ENCODE measurements at regions not wholly inside any gene's neighbourhood (a gene's known extent, or its start where the extent isn't known, plus 50 kb on each side); places are given as distances from the start of the nearest gene placed in this dataset.

DNA sequence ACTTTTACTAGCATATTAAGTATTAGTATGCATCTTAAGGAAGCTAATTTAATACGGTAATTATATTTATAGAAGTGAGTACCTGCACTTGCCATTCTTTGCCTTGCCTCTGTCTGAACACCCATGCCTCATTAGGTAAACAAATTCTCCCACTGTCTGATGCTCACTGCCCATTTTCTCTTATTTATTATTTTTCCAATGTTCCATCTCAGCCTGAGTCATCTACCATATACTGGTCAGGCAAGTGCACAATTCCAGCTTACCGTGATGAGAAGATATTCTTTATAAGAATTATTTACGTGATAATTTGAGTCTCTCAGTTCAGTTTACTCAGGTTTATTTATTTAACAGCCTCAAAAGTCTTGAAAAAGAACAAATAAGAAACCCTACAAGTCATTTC, 619.2 kb upstream of the EYS start:
- Histone ChIP-seq H3K36me3 (no peaks in the 10 kb centered on the region), H3K9me3 (no peaks in the 10 kb centered on the region), H3K27ac (no peak overlapping the region), H3K4me1 (no peaks in the 10 kb centered on the region), H3K27me3 (no peaks in the 10 kb centered on the region), H3K4me3 (no peak overlapping the region)
- intact Hi-C loops (cut with DNase I) = no loop called here
- no peak for DNase-seq (ENCODE audit: low spot score in 2 of 2)
- TF ChIP-seq, protein P1, sequence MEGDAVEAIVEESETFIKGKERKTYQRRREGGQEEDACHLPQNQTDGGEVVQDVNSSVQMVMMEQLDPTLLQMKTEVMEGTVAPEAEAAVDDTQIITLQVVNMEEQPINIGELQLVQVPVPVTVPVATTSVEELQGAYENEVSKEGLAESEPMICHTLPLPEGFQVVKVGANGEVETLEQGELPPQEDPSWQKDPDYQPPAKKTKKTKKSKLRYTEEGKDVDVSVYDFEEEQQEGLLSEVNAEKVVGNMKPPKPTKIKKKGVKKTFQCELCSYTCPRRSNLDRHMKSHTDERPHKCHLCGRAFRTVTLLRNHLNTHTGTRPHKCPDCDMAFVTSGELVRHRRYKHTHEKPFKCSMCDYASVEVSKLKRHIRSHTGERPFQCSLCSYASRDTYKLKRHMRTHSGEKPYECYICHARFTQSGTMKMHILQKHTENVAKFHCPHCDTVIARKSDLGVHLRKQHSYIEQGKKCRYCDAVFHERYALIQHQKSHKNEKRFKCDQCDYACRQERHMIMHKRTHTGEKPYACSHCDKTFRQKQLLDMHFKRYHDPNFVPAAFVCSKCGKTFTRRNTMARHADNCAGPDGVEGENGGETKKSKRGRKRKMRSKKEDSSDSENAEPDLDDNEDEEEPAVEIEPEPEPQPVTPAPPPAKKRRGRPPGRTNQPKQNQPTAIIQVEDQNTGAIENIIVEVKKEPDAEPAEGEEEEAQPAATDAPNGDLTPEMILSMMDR (IDR thresholded peaks at IDR 0.05) = no peak

DNA sequence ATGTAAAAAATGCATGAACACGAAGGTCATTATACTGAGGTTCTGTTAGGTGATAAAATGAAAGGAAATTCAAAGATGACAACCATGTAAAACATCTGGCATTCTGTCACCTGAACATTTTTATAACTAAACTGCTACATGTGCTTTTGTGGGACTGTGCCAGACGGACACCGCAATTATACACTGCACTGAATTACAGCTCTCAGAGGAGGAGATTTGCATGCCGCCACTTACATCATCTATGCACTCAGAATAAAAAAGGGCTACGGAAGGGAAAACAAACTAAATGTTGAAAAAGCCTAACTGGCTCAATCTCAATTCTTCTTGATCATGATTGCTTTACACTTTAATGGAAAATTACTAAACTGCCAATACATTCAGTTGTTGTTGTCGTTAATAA, 614.0 kb upstream of the EYS start:
- intact Hi-C loops (cut with DNase I) = no loop called here
- Histone ChIP-seq H3K27ac (no peak overlapping the region), H3K27me3 (no peaks in the 10 kb centered on the region), H3K9me3 (no peaks in the 10 kb centered on the region), H3K4me3 (no peak overlapping the region), H3K36me3 (no peaks in the 10 kb centered on the region), H3K4me1 (no peaks in the 10 kb centered on the region)
- TF ChIP-seq, protein P1 (IDR thresholded peaks at IDR 0.05) = no peak
- no peak for DNase-seq (ENCODE audit: low spot score in 2 of 2)

DNA sequence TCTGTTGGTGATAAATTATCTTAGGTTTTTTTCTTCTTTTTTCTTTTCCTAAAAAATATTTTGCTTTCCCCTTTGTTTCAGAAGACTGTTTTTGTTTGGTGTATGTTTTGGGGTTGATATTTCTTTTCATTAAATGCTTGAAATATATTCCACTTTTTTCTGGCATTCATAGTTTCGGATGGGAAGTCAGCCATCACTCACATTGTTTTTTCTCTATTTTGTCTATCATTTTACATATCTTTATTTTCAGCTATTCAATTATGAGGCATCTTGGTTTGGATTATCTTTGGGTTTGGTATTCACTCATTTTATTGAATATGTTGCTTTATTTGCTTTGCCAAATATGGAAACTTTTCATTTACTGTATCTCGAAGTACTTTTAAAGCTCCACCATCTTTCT, 600.5 kb upstream of the EYS start:
- no peak overlapping the region for H3K4me3 ChIP-seq

DNA sequence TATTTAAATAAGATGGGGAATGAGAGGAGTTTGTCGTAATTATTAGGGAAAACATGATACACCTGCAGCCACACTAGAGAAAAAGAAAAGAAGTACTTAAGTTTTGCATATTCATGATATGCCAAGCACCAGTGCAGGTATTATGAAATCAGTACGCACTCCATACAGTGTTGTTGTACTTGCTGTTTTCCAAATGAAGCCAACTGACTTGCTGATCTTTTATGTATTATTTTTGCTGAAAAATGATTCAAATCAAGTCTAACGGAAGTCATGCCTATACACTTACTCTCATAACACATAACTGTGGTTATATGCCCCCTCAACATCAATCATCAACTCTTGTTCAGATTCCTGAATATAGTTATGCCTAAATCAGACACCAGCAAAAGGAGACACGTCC, 584.9 kb upstream of the EYS start:
- H3K36me3 ChIP-seq = no peaks in the 10 kb centered on the region
- TF ChIP-seq, protein P1 (IDR thresholded peaks at IDR 0.05) = no peak
- no peaks in the 10 kb centered on the region for H3K27me3 ChIP-seq
- H3K27ac ChIP-seq = no peak overlapping the region
- intact Hi-C loops (cut with DNase I) = no loop called here
- no peaks in the 10 kb centered on the region for H3K4me1 ChIP-seq
- DNase-seq (ENCODE audit: low spot score in 2 of 2) = no peak
- H3K9me3 ChIP-seq = no peaks in the 10 kb centered on the region
- no peak overlapping the region for H3K4me3 ChIP-seq

More for the DNA sequence above, 600.5 kb upstream of the EYS start:
- DNase-seq (ENCODE audit: low spot score in 2 of 2) = no peak
- TF ChIP-seq, protein P1 (IDR thresholded peaks at IDR 0.05) = no peak
- intact Hi-C loops (cut with DNase I) = no loop called here
- peaks cover 5 to 29% of the 10 kb centered on the region in 2 donors for H3K9me3 ChIP-seq
- H3K4me1 ChIP-seq = no peaks in the 10 kb centered on the region
- H3K27me3 ChIP-seq = no peaks in the 10 kb centered on the region
- H3K36me3 ChIP-seq = no peaks in the 10 kb centered on the region
- H3K27ac ChIP-seq = no peak overlapping the region

DNA sequence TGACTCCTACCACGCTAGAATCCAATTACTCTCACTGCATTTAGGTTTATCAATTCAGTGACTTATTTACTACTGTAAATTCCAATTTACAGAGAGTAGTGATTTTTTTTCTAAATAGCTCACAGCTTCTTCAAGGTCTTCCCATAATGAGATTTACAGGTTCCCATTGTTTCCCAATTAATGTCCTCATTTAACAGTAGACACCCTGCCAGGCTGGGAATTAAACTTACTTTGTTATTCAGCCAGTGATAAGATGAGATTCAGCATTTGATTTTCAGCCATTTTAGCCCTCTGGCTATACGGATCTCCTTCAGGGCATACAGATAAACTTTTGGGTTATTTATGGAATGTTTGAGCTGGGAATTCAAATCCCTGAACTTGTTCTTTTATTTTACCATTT, 582.9 kb upstream of the EYS start:
- H3K27ac ChIP-seq = no peak overlapping the region
- no peaks in the 10 kb centered on the region for H3K36me3 ChIP-seq
- no peak overlapping the region for H3K4me3 ChIP-seq
- no peaks in the 10 kb centered on the region for H3K27me3 ChIP-seq
- no peaks in the 10 kb centered on the region for H3K9me3 ChIP-seq
- TF ChIP-seq, protein P1 (IDR thresholded peaks at IDR 0.05) = no peak
- no peaks in the 10 kb centered on the region for H3K4me1 ChIP-seq
- DNase-seq (ENCODE audit: low spot score in 2 of 2) = no peak
- intact Hi-C loops (cut with DNase I) = no loop called here

DNA sequence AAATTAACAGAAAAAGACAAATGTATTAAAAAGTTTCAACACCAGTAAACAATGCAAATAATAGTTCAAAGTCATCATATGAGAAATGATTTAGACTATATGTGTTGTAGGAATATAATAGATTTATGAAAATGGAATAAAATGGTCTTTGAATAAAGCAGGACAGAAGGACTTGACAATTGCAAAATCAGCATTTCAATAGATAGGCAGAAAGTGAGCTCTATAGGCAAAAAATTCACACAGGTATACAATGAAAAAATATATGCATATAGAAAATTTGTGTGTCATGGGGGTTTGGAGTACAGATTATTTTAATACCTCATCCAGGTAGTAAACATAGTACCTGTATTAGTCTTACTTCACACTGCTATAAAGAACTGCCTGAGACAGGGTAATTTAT, 571.1 kb upstream of the EYS start:
- TF ChIP-seq, protein P1 (IDR thresholded peaks at IDR 0.05) = no peak
- H3K4me1 ChIP-seq = peaks cover 0 to 9% of the 10 kb centered on the region in 2 donors
- H3K4me3 ChIP-seq = no peak overlapping the region
- H3K27me3 ChIP-seq = no peaks in the 10 kb centered on the region
- intact Hi-C loops (cut with DNase I) = no loop called here
- H3K27ac ChIP-seq = no peak overlapping the region
- H3K9me3 ChIP-seq = no peaks in the 10 kb centered on the region
- no peak for DNase-seq (ENCODE audit: low spot score in 2 of 2)
- H3K36me3 ChIP-seq = no peaks in the 10 kb centered on the region

Measured in ascending aorta (tissue), 2 donors.